COR-L47 (cell line): ENCODE measurements at regions not wholly inside any gene's neighbourhood (a gene's known extent, or its start where the extent isn't known, plus 50 kb on each side); places are given as distances from the start of the nearest gene placed in this dataset.
"Not testable (repeated sequence)": the region's sequence is repeated elsewhere in the genome, so short reads cannot be mapped to it uniquely, and the experiment has no call there.

Experiments used
- DNase-seq: peaks from one replicate; lab custom pipeline; 2025; lab: John Stamatoyannopoulos, UW

DNA sequence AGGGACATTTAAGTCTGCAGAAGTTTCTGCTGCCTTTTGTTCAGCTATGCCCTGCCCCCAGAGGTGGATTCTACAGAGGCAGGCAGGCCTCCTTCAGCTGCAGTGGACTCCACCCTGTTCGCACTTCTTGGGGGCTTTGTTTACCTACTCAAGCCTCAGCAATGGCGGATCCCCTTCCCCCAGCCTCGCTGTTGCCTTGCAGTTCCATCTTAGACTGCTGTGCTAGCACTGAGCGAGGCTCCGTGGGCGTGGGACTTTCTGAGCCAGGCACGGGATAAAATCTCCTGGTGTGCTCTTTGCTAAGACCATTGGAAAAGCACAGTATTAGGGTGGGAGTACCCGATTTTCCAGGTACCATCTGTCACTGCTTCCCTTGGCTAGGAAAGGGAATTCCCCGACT is 1475.8 kb upstream of the ADGRL3 start:
- DNase-seq, result not testable (repeated sequence)

- no peak for DNase-seq
Measured at GRCh38 chr4:59727745-59728144, 1472.4 kb upstream of the ADGRL3 start.

DNA sequence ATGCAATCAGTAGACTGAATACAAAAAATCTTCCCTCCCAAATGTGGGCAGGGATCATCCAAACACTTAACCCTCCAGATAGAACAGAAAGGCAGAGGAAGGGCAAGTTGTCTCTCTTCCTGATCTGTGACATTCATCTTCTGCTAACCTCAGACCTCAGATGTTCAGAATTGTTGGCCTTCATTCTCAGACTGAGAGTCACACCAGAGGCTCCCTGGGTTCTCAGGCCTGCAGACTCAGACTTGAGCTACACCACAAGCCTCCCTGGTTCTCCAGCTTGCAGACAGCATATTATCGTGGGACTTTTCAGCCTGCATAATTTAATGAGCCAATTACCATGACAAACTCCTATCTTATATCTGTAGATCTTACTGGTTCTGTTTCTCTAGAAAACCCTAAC is 1471.6 kb upstream of the ADGRL3 start:
- no peak for DNase-seq

GRCh38 chr4:59729321-59729720 is 1470.8 kb upstream of the ADGRL3 start:
- DNase-seq, result no peak

DNA sequence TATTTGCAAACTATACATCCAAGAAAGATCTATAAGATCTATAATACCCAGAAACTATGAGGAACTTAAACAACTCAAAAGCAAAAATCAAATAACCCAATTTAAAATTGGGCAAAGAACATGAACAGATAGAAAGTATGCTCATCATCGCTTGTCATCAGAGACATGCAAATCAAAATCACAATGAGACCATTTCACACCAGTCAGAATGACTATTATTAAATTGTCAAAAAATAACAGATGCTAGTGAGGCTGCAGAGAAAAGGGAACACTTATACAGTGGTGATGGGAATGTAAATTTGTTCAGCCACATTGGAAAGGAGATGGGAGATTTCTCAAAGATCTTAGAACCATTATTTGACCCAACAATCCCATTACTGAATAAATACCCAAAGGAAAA is 1451.7 kb upstream of the ADGRL3 start:
- no peak for DNase-seq

DNA sequence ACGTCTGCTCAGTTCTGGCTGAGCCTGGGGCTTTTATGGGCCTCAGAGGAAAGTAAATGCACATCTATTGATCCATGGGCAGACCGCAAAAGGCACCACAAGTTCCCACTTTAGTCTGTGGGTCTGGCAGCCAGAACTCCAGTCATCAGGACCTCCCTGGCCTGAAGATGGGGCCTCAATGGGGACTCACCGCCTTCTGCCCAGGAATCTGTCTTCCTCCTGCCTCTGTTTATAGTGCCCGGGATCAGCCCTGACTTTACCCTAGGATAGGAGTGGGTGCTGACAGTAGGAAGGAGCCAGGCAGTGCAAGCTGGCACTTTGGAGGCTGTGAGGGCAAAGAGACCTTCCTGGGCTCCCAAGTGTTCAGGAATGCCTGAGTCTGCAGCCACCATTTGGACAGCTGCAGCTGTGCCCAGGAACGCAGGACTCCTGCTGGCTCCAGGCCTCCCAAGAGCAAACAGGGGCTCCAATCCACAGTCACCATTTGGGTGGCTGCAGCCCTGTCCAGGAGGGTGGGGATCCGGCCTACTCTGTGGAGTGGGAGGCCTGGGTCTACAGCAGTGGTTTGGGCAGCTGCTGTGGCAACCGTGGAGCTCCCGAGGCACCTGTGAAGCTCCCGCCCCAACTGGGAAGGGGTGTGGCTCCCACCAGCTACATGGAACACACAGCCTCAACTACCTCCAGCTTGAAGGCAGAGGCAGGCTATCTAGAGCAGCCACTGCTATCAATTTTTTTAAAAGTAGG is 1440.9 kb upstream of the ADGRL3 start:
- no peak for DNase-seq

DNA sequence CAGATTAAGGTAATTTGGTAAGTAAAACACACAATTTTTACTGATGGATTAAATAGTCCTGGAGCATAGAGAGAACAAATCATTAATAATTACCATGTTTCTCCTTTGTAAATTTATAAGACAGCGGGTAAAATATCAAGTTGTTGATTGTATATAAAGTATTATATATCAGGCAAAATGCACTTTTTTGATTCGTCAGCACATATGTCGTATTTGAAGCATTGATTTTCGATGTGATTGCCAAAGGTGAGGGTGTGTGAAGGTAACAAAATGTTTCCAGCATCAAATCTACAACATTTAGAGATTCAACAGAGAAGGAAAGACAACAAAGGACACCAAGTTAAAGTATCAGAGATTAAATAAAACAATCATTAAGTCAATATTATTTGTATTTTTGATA is 1437.8 kb upstream of the ADGRL3 start:
- no peak for DNase-seq

DNA sequence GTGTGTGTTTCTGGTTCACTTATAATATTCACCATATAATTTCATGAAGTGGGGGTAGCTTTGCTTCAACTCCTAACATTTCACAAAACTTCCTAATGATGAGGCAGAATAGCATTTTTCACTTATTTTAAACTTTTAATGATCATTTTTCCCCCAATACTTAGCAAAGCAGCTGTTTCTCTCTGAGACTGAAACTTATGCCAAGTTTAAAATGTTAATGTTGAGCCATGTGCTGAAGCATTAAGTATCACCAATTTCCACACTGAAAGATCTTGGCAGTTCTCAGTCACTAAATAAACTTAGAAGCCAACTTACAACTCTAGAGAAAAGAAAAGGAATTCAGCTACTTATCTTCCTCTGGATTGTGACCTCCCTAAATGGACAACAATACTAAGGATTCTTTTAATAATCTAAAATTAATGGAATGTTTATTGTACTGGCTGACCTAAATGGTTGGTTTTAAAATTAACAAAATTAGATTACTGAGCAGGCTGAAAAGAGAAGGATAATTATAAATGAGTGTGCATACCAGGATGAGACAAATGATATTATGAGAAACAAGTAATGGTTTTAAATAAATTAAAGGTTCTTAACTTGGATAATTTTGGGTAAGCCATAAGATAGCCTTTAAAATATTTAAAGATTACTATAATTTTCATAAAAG is 1429.4 kb upstream of the ADGRL3 start:
- no peak for DNase-seq

GRCh38 chr4:59772641-59773139 is 1427.4 kb upstream of the ADGRL3 start:
- DNase-seq, result no peak

DNA sequence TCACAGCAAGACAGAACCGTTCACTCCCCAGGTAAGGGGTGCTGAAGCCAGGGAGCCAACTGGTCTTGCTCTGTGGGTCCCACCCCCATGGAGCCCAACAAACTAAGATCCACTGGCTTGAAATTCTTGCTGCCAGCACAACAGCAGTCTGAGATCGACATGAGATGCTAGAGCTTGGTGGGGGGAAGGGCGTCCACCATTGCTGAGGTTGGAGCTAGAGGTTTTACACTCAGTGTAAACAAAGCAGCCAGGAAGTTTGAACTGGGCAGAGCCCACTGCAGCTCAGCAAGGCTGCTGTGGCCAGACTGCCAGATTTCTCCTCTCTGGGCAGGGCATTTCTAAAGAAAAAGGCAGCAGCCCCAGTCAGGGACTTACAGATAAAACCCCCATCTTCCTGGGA is 1419.9 kb upstream of the ADGRL3 start:
- not testable (repeated sequence) for DNase-seq

DNA sequence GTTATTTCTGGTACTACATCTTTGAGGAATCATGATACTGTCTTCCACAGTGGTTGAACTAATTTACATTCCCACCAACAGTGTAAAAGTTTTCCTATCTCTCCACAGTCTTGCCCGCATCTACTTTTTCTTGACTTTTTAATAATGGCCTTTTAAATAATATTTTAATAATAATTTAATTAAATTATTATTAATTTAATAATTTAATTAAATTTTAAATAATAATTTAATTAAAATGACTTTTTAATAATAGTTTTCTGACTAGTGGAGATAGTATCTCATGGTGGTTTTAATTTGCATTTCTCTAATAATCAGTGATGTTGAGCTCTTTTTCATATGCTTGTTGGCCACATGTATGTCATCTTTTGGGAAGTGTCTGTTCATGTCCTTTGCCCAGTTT is 1395.0 kb upstream of the ADGRL3 start:
- DNase-seq, result no peak

- no peak for DNase-seq
Measured at GRCh38 chr4:59814402-59815010, 1385.6 kb upstream of the ADGRL3 start.

DNA sequence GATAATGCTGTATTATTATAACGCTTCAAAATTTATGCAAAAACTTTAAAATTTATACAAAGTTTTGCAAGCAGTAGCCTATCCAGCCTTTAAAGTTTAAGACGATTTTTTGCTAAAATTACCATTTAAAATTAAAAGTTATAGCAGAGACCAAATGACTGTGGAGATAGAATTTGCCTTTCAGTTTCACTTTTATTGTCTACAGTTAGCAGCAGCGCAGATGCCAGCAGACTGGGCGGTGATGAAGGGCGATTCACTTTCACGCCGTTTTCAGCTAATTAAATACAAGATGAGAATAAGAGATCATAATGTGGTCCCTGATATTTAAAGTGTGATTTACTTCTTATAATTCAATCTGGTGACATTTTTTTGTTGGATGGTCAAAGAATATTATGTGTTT is 1381.5 kb upstream of the ADGRL3 start:
- peak; percentile 32 for DNase-seq

GRCh38 chr4:59823311-59823710 is 1376.8 kb upstream of the ADGRL3 start:
- no peak for DNase-seq

DNA sequence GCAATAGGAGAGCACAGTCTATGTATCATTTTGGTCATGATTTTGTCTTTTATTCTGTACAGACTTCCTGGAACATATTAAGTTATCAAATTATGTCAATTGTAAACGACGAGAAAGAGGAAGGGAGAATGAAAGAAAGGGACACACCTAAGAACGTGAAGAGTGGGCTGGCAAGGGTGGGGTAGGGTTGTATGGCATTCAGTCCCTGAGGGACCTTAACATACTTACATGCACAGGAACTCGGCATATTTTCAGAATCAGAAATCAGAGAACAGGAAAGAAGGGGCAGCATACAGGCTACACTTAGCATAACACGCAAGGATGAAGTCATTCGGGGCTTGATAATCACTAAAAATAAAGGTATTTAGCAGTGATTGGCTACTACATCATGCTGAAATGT is 1375.0 kb upstream of the ADGRL3 start:
- no peak for DNase-seq

DNA sequence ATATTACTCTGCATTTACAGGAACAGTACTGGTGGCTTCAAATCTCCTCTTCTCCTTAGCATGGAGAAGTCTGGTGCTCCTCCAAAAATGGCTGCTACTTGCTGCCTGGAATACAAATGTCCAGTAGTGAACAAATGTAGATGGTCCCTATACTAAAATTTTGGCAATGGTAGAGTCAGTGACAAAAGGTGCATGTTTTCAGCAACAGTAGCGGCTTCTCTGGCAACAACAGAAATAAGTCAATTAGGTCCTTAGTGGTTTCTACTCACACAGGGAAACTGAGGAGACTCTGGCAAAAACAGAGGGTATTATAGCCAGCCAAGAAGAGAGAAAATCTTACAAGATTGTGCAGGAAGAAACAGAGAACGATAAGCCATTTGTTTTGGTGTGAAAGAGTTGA is 1368.4 kb upstream of the ADGRL3 start:
- no peak for DNase-seq

GRCh38 chr4:59834943-59835342 is 1365.2 kb upstream of the ADGRL3 start:
- DNase-seq, result no peak

GRCh38 chr4:59837751-59838150 is 1362.4 kb upstream of the ADGRL3 start:
- DNase-seq, result no peak

DNA sequence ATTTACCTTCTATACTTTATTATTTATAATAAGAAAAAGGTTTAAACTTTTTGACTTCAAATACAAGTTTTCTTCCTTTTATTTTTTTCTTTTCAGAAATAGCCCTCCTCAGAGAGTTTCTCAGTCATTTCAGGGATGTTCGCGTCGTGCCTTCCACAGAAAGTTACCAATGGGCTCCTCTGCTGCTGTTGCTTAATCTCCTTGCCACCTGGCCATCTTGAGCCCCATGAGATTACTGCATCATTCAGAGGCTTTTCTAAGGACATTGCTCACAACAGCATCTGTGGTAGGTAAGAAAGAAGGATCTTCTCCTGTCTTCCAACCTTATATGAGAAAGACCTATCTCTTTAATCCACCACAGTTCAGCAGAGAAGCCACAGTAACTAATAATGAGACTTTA is 1361.9 kb upstream of the ADGRL3 start:
- no peak for DNase-seq

- no peak for DNase-seq
Measured at GRCh38 chr4:59841698-59842097, 1358.4 kb upstream of the ADGRL3 start.

DNA sequence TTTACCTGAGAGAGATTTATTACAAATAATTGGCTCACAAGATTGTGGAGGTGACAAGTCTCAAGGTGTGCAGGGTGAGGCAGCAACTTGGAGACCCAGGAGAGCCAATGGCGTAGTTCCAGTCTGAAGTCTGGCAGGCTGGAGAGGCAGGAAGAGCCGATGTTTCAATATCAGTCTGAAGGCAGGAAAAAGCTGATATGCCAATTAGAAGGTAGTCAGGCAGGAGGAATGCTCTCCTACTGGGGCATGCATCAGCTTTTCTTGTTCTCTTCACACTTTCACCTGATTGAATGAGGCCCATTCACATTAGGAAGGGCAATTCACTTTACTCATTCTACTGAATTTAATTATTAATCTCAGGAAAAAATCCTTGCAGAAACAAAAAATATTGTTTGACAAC is 1351.7 kb upstream of the ADGRL3 start:
- no peak for DNase-seq

DNA sequence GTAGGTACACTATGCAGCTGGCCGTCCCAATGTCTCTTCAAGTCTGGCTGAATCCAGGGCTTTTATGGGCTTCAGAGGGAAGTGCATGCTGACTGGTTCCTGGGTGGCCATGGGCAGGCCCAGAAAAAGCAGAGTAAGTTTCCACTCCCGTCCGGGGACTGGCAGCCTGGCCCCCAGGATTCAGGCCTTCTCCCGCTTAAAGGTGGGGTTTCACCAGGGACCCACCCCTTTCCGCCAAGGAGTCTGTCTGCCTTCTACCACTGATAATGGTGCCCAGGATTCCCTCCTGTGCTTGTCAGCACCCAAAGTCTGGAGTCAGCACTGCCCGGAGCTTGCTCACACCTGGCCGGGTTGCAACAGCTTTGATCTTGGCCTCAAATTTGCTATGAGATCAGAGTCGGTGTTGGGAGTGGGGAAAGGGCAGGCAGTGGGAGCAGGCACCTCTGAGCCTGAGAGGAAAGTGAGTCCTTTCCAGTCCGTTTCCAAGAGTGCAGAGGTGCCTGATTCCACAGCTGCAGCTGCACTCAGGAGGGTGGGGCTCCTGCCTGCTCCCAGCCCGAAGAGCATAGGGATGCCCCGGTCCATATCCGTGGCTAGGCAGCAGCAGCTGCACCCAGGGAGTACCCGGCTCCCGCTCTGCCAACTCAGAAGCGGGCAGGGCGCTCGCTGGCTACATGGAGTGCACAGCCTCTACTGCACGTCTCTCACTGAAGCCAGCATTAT is 1344.3 kb upstream of the ADGRL3 start:
- DNase-seq, result no peak

DNA sequence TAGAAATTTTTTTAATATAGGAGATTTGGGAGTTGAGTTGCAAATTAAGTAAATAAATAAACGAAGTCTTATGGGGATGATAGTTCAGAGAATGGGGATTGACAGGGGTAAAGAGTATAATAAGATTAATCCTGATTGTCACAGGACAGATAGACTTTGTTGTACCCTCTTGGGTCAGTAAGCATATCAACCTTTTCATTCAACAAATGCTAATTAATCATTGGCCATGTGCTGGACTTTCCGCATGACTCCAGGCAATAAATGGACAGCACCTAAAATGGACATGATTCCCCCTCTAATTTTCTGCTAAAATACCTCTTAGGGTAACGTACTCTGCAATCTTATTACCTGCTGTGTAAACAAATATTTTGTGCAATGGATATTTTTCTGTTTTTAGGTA is 1331.1 kb upstream of the ADGRL3 start:
- no peak for DNase-seq
